Liver (tissue), 3 donors: ENCODE measurements at regions not wholly inside any gene's neighbourhood (a gene's known extent, or its start where the extent isn't known, plus 50 kb on each side); places are given as distances from the start of the nearest gene placed in this dataset.

Source experiments
- CTCF ChIP-seq: fragments of 150-350 bp; IDR thresholded peaks from 2 replicates; pipeline ENCODE4 v1.5.1; 2017; ENCODE audit warnings: improper control_type of control experiment, low read depth, low read length; ENCODE audit not compliant: missing input control
- JUND ChIP-seq, 2 donors: IDR thresholded peaks; 2 replicates each; pipeline ENCODE4 v1.6.1; 2016; ENCODE audit warnings: antibody characterized with exemption in 2 of 2
- MAX ChIP-seq: IDR thresholded peaks from 2 replicates; pipeline ENCODE4 v1.6.1; 2016; ENCODE audit warnings: antibody characterized with exemption
- RAD21 ChIP-seq, 2 donors: IDR thresholded peaks; 2 replicates each; pipeline ENCODE4 v1.6.1; 2016; ENCODE audit warnings: antibody characterized with exemption in 2 of 2, mild to moderate bottlenecking in 2 of 2
- donor health status: healthy.
- donor health status: healthy.

- TF ChIP-seq CTCF (no peak), JUND (IDR thresholded peaks at IDR 0.05) (no peak), MAX (no peak), RAD21 (IDR thresholded peaks at IDR 0.05) (no peak)
Measured at GRCh38 chr13:105328212-105328611, 1207.2 kb downstream of the EFNB2 start.
